HUES6 (cell line): ENCODE measurements at regions not wholly inside any gene's neighbourhood (a gene's known extent, or its start where the extent isn't known, plus 50 kb on each side); places are given as distances from the start of the nearest gene placed in this dataset.

Experiments used
- H3K27ac ChIP-seq: 2 replicates; pipeline ENCODE4 v1.7.0; 2013; ENCODE audit warnings: low read depth, mild to moderate bottlenecking, low read length, inconsistent platforms
- H3K27me3 ChIP-seq: 2 replicates; pipeline ENCODE4 v1.6.1; 2013; ENCODE audit warnings: low read length; ENCODE audit not compliant: control insufficient read depth, insufficient read depth
- H3K36me3 ChIP-seq: 2 replicates; pipeline ENCODE4 v1.6.1; 2013; ENCODE audit warnings: low read length; ENCODE audit not compliant: control insufficient read depth, insufficient read depth
- H3K4me1 ChIP-seq: 2 replicates; pipeline ENCODE4 v1.6.1; 2013; ENCODE audit warnings: low read length; ENCODE audit not compliant: control insufficient read depth, insufficient read depth
- H3K4me3 ChIP-seq: 2 replicates; pipeline ENCODE4 v1.5.1; 2013; ENCODE audit warnings: low read depth, low read length
- H3K9ac ChIP-seq: one replicate; pipeline ENCODE4 v1.6.1; 2013; ENCODE audit warnings: mild to moderate bottlenecking, low read length
- H3K9me3 ChIP-seq: 2 replicates; pipeline ENCODE4 v1.6.1; 2013; ENCODE audit warnings: low read depth, low read length; ENCODE audit not compliant: control insufficient read depth, insufficient read depth

GRCh38 chr10:108836362-108836761 is 1086.9 kb downstream of the XPNPEP1 start:
- no peak overlapping the region for H3K27ac ChIP-seq
- no peak overlapping the region for H3K9ac ChIP-seq
- H3K4me3 ChIP-seq: no peak overlapping the region
- H3K27me3 ChIP-seq: no peaks in the 10 kb centered on the region; the same call in 1 of the 2 replicates
- H3K4me1 ChIP-seq: peaks cover 3% of the 10 kb centered on the region; the same call in 1 of the 2 replicates
- no peaks in the 10 kb centered on the region for H3K36me3 ChIP-seq
- H3K9me3 ChIP-seq: no peaks in the 10 kb centered on the region

- H3K4me1 ChIP-seq: no peaks in the 10 kb centered on the region
- no peak overlapping the region for H3K9ac ChIP-seq
- H3K36me3 ChIP-seq: no peaks in the 10 kb centered on the region
- no peak overlapping the region for H3K4me3 ChIP-seq
- no peak overlapping the region for H3K27ac ChIP-seq
- H3K27me3 ChIP-seq: no peaks in the 10 kb centered on the region
- H3K9me3 ChIP-seq: no peaks in the 10 kb centered on the region
Measured at GRCh38 chr10:108822026-108822425, 1101.3 kb downstream of the XPNPEP1 start.

GRCh38 chr10:108819302-108819701 is 1104.0 kb downstream of the XPNPEP1 start:
- H3K27me3 ChIP-seq: no peaks in the 10 kb centered on the region
- H3K9ac ChIP-seq: no peak overlapping the region
- H3K9me3 ChIP-seq: no peaks in the 10 kb centered on the region

DNA sequence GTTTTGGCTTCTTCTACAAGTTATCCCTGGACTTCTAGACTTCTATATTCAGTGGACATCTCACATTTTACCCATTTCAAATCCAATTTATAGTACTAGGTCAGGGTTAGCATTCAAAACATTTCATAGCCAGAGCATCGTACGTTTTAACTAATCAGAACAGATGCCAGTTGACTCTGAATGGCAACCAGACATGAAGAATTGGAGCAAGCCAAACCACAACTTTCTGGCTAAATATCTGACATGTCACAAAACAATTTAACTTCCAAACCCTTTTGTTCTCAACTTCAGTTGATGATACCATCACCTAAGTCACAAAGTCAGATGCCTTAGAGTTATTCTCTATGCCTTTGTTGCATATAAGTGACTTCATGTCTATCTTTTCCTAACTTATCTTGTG is 1105.7 kb downstream of the XPNPEP1 start:
- Histone ChIP-seq H3K9ac (no peak overlapping the region), H3K27ac (no peak overlapping the region), H3K4me1 (no peaks in the 10 kb centered on the region), H3K36me3 (no peaks in the 10 kb centered on the region), H3K4me3 (no peak overlapping the region), H3K27me3 (no peaks in the 10 kb centered on the region), H3K9me3 (no peaks in the 10 kb centered on the region)

More at GRCh38 chr10:108819302-108819701, 1104.0 kb downstream of the XPNPEP1 start:
- no peaks in the 10 kb centered on the region for H3K36me3 ChIP-seq
- no peak overlapping the region for H3K27ac ChIP-seq
- H3K4me1 ChIP-seq: no peaks in the 10 kb centered on the region
- no peak overlapping the region for H3K4me3 ChIP-seq

GRCh38 chr10:108817135-108817534 is 1106.2 kb downstream of the XPNPEP1 start:
- H3K4me1 ChIP-seq: no peaks in the 10 kb centered on the region
- H3K4me3 ChIP-seq: no peak overlapping the region
- H3K9me3 ChIP-seq: no peaks in the 10 kb centered on the region
- H3K27me3 ChIP-seq: no peaks in the 10 kb centered on the region
- no peak overlapping the region for H3K9ac ChIP-seq
- no peaks in the 10 kb centered on the region for H3K36me3 ChIP-seq
- no peak overlapping the region for H3K27ac ChIP-seq

- no peak overlapping the region for H3K27ac ChIP-seq
- no peaks in the 10 kb centered on the region for H3K9me3 ChIP-seq
- H3K9ac ChIP-seq: no peak overlapping the region
- H3K36me3 ChIP-seq: no peaks in the 10 kb centered on the region
- H3K27me3 ChIP-seq: no peaks in the 10 kb centered on the region
- H3K4me3 ChIP-seq: no peak overlapping the region
- no peaks in the 10 kb centered on the region for H3K4me1 ChIP-seq
Measured at GRCh38 chr10:108812906-108813305, 1110.4 kb downstream of the XPNPEP1 start.

GRCh38 chr10:108812296-108812695 is 1111.0 kb downstream of the XPNPEP1 start:
- Histone ChIP-seq H3K4me1 (no peaks in the 10 kb centered on the region), H3K4me3 (no peak overlapping the region), H3K9ac (no peak overlapping the region), H3K36me3 (no peaks in the 10 kb centered on the region), H3K27ac (no peak overlapping the region), H3K27me3 (no peaks in the 10 kb centered on the region), H3K9me3 (no peaks in the 10 kb centered on the region)

- Histone ChIP-seq H3K9ac (no peak overlapping the region), H3K36me3 (no peaks in the 10 kb centered on the region), H3K4me3 (no peak overlapping the region), H3K4me1 (no peaks in the 10 kb centered on the region), H3K9me3 (no peaks in the 10 kb centered on the region), H3K27me3 (no peaks in the 10 kb centered on the region), H3K27ac (no peak overlapping the region)
Measured at GRCh38 chr10:108808228-108808627, 1115.1 kb downstream of the XPNPEP1 start.

DNA sequence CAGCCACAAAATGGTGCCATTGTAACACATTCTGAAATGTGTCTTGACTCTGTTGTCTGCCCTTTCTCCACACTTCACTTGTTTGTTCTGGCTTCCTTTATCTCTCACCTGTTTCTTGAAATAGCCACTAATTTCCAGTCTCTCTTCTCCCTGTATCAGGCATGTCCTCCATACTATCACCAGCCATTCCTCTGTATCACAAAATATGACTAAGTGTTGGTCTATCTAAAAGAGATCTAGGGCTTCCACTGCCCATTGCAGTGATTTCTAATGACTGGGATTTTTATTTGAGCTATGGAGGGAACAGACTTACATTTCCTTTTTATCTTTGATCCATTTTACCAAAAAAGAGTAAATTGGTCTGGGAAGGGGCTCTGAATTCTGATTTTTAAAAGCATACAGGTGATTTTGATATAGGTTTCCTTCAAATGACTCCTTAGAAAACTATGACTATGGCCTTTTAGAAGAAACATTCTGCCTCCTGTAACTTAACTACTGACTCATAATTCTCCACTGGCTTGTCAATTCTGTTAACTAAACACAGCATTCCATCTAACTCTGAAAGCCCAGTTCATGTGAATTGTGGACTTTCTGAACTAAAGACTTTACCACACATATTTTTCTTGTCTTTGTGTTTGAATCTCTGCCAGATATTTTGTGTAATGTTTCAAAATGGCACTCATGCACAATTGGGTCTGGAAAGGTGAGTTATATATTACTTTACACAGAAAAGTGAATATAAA is 1121.4 kb downstream of the XPNPEP1 start:
- no peak overlapping the region for H3K9ac ChIP-seq
- H3K36me3 ChIP-seq: no peaks in the 10 kb centered on the region
- H3K27me3 ChIP-seq: no peaks in the 10 kb centered on the region
- H3K9me3 ChIP-seq: no peaks in the 10 kb centered on the region
- H3K27ac ChIP-seq: no peak overlapping the region
- H3K4me1 ChIP-seq: no peaks in the 10 kb centered on the region
- no peak overlapping the region for H3K4me3 ChIP-seq

DNA sequence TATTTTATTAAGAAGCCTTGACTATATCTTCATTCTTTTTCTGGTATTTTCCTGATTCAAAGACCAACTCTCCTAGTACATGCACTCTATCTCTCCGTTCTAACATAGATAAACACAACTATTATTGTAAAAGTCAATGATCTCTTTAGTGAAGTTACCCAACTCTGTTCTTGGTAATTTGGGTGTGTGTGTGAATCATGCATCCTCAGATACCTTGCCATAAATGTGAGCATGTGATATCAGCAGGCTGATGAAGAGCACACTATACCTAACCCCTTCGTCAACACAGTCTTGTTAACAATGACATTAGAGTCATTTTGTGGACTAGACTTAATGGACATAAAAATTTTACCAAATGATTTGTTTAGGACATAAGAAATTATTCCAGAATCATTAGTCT is 1122.1 kb downstream of the XPNPEP1 start:
- Histone ChIP-seq H3K4me1 (no peaks in the 10 kb centered on the region), H3K27ac (no peak overlapping the region), H3K27me3 (no peaks in the 10 kb centered on the region), H3K9ac (no peak overlapping the region), H3K4me3 (no peak overlapping the region), H3K9me3 (no peaks in the 10 kb centered on the region), H3K36me3 (no peaks in the 10 kb centered on the region)

DNA sequence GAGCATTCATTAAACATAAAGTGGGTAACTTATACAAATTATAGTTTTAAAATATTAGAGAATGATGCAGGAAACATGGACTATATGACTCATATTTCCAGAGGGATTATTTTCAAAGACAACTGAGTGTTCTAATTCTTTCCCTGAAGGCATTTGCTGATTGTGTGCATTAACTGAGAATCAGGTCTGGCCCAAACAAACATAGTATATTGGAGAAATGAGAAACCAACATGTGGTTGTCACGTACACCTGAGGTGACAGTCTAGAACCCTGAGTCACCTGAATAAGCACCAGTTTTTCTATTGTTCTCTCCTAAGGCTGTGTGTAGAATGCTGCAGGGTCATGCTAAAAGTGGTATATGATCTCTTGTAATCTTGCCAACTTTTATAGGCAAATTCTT is 1125.7 kb downstream of the XPNPEP1 start:
- no peaks in the 10 kb centered on the region for H3K27me3 ChIP-seq
- H3K9me3 ChIP-seq: no peaks in the 10 kb centered on the region
- no peak overlapping the region for H3K4me3 ChIP-seq
- no peak overlapping the region for H3K9ac ChIP-seq
- no peak overlapping the region for H3K27ac ChIP-seq
- no peaks in the 10 kb centered on the region for H3K4me1 ChIP-seq
- H3K36me3 ChIP-seq: no peaks in the 10 kb centered on the region
